LNCaP clone FGC (cell line): ENCODE measurements at regions not wholly inside any gene's neighbourhood (a gene's known extent, or its start where the extent isn't known, plus 50 kb on each side); places are given as distances from the start of the nearest gene placed in this dataset.
"Not testable (repeated sequence)": the region's sequence is repeated elsewhere in the genome, so short reads cannot be mapped to it uniquely, and the experiment has no call there.

ENCODE experiments used
- DNase-seq: peaks from one replicate; pipeline ENCODE4 v3.0.0-alpha.2; 2011; ENCODE audit warnings: low read depth
- H3K4me3 ChIP-seq: 2 replicates; pipeline ENCODE4 v1.5.1; 2011; ENCODE audit warnings: mild to moderate bottlenecking, low read depth, low read length, control low read depth
- TF ChIP-seq, protein P1 (sequence below): IDR thresholded peaks from 2 replicates; pipeline ENCODE4 v1.5.1; 2012; ENCODE audit warnings: mild to moderate bottlenecking; ENCODE audit not compliant: control insufficient read depth, insufficient read depth; ENCODE audit errors: extremely low read depth

- no peak for DNase-seq
- no peak overlapping the region for H3K4me3 ChIP-seq
- TF ChIP-seq, protein P1, sequence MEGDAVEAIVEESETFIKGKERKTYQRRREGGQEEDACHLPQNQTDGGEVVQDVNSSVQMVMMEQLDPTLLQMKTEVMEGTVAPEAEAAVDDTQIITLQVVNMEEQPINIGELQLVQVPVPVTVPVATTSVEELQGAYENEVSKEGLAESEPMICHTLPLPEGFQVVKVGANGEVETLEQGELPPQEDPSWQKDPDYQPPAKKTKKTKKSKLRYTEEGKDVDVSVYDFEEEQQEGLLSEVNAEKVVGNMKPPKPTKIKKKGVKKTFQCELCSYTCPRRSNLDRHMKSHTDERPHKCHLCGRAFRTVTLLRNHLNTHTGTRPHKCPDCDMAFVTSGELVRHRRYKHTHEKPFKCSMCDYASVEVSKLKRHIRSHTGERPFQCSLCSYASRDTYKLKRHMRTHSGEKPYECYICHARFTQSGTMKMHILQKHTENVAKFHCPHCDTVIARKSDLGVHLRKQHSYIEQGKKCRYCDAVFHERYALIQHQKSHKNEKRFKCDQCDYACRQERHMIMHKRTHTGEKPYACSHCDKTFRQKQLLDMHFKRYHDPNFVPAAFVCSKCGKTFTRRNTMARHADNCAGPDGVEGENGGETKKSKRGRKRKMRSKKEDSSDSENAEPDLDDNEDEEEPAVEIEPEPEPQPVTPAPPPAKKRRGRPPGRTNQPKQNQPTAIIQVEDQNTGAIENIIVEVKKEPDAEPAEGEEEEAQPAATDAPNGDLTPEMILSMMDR = no peak
These were observed 175.0 kb upstream of the SULF2 start for GRCh38 chr20:47960277-47960676.

DNA sequence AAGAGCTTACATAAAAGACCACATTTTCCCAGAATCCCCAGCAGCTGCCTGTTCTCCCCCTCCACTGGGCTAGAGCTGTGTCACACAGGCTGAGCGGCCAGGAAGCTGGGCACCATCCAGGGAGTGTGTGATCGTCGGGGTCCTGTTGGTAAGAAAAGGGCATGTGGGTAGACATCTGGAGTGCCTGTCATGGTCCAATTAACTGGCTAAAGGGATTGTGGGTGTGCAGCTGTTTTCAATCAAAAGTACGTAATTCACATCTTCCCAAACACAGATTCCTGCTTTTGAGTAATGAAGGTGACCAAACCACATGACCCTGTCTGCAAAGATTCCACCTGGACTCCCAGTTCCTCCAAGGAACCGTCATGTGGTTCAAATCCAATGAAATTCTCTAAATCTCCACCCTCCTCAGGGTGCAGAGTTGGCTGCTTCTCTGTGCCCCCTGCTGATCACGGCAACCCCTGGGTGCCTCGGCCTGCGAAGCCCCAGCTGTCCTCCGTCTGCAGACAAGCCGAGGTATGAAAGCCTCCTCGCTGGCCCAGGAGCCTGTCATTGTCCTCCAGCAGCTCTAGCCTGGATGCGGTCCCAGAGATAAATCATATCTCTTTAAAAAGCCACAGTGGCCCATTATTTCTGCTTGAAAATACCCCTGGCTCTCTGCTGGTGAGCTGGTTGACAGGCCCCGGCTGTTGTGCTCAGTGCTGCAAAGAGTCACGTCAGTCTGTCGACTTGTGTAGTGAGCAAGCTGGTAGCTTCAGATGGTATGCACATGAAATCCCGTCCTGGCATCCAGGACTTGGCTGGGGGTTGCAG lies 172.9 kb upstream of the SULF2 start:
- DNase-seq, H3K4me3 ChIP-seq: not testable (repeated sequence)

- H3K4me3 ChIP-seq = no peak overlapping the region
- no peak for DNase-seq
- TF ChIP-seq, protein P1 = no peak
These were observed 171.9 kb upstream of the SULF2 start for GRCh38 chr20:47957135-47957534.

- no peak for DNase-seq
- TF ChIP-seq, protein P1 = no peak
- no peak overlapping the region for H3K4me3 ChIP-seq
These were observed 171.2 kb upstream of the SULF2 start for GRCh38 chr20:47956268-47956995.

DNA sequence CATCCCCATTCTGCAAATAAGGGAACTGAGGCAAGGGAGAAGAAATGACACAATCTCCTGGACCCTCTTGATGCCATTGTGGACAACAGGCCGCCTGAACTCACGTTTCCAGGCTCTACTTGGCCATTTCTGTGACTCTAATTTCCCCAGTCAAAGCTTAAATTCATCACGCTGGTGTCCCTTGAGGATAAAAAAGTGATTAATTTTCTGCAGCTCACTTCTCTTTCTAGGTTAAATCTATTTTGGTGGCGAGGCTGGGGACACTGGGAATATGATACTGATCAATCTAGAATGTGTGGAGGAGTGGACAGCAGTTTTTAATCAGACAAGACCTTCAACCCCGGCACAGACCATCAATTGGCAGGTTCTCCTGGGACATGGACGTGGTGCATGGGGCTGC lies 168.2 kb upstream of the SULF2 start:
- DNase-seq = no peak
- TF ChIP-seq, protein P1 = no peak
- no peak overlapping the region for H3K4me3 ChIP-seq

DNA sequence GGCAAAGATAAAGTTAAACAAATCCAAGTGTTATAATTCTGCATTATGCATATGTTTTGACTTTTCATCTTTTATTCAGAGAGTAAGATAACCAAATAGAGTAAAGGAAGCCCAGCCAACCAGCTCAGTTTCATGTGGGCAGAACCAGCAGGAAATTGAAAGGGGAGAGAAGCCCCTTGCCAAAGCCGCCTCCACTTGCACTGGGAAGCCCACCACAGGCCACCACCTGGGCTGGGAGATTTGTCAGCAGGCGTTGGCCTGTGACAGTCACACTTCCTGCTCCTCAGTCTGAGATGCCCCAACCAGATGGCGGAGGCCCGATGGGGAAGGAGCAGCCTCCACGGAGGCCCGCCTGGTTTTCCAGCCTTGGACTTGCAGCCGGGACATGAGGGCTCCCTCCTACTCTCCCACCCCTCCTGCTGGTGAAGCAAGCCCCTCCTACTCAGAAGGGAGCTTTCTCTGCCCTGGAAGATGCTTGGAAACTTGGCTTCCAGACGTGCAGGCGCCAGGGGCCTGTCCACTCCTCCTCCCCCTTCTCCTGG lies 166.8 kb upstream of the SULF2 start:
- no peak overlapping the region for H3K4me3 ChIP-seq
- TF ChIP-seq, protein P1 = no peak
- no peak for DNase-seq

- DNase-seq = no peak
- H3K4me3 ChIP-seq = no peak overlapping the region
- TF ChIP-seq, protein P1 = no peak
These were observed 166.3 kb upstream of the SULF2 start for GRCh38 chr20:47951521-47951971.
